ENCODE measurements at regions not wholly inside any gene's neighbourhood (a gene's known extent, or its start where the extent isn't known, plus 50 kb on each side); places are given as distances from the start of the nearest gene placed in this dataset.

- TF ChIP-seq, protein P1, sequence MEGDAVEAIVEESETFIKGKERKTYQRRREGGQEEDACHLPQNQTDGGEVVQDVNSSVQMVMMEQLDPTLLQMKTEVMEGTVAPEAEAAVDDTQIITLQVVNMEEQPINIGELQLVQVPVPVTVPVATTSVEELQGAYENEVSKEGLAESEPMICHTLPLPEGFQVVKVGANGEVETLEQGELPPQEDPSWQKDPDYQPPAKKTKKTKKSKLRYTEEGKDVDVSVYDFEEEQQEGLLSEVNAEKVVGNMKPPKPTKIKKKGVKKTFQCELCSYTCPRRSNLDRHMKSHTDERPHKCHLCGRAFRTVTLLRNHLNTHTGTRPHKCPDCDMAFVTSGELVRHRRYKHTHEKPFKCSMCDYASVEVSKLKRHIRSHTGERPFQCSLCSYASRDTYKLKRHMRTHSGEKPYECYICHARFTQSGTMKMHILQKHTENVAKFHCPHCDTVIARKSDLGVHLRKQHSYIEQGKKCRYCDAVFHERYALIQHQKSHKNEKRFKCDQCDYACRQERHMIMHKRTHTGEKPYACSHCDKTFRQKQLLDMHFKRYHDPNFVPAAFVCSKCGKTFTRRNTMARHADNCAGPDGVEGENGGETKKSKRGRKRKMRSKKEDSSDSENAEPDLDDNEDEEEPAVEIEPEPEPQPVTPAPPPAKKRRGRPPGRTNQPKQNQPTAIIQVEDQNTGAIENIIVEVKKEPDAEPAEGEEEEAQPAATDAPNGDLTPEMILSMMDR (IDR thresholded peaks at IDR 0.05): no peak
- TF ChIP-seq POLR2A (IDR thresholded peaks at IDR 0.05) (no peak), EP300 (IDR thresholded peaks at IDR 0.05) (no peak)
Measured at GRCh38 chr5:126079266-126079665, 343.9 kb upstream of the GRAMD2B start.

All from tibial nerve (tissue), 4 donors.